RWPE1 (cell line): ENCODE measurements at regions not wholly inside any gene's neighbourhood (a gene's known extent, or its start where the extent isn't known, plus 50 kb on each side); places are given as distances from the start of the nearest gene placed in this dataset.
A peak's percentile ranks its signal among the peaks of the same experiment; 100 is the strongest.
"Not testable (repeated sequence)": the region's sequence is repeated elsewhere in the genome, so short reads cannot be mapped to it uniquely, and the experiment has no call there.

ENCODE experiments used
- CTCF ChIA-PET: fragments of 350-600 bp; sonication (Branson Sonifier 250); formaldehyde crosslinking; extraction: SDS; loops from one replicate; lab custom pipeline; 2021; lab: Yijun Ruan, JAX
- POLR2A ChIA-PET: fragments of 400-600 bp; formaldehyde crosslinking; extraction: SDS; loops from one replicate; lab custom pipeline; 2020; ENCODE audit warnings: antibody characterized with exemption; ENCODE audit not compliant: low non-redundant PET; lab: Yijun Ruan, JAX
- DNase-seq: peaks from one replicate; pipeline ENCODE4 v3.0.0; 2012; ENCODE audit warnings: low spot score
- H3K27ac ChIP-seq: fragments of 450-650 bp; 2 replicates; pipeline ENCODE4 v1.5.1; 2017
- CTCF ChIP-seq: fragments of 450-650 bp; conservative IDR thresholded peaks from 2 replicates; pipeline ENCODE4 v1.5.1; 2017; ENCODE audit warnings: low read depth, mild to moderate bottlenecking

GRCh38 chr6:115540077-115540869, 520.4 kb downstream of the FRK start:
- no peak for TF ChIP-seq CTCF
- DNase-seq = no peak
- ChIA-PET CTCF (no interaction called here), POLR2A (no interaction called here)
- H3K27ac ChIP-seq = no peak overlapping the region

- ChIA-PET POLR2A (no interaction called here), CTCF (no interaction called here)
- no peak overlapping the region for H3K27ac ChIP-seq
- DNase-seq = no peak
- no peak for TF ChIP-seq CTCF
These were observed 521.2 kb downstream of the FRK start for GRCh38 chr6:115539531-115539930.

GRCh38 chr6:115524821-115525220, 535.9 kb downstream of the FRK start:
- CTCF ChIA-PET = no interaction called here
- POLR2A ChIA-PET = no interaction called here

GRCh38 chr6:115521747-115522146, 538.9 kb downstream of the FRK start:
- H3K27ac ChIP-seq, CTCF ChIA-PET, POLR2A ChIA-PET, DNase-seq: not testable (repeated sequence)

More at GRCh38 chr6:115524821-115525220, 535.9 kb downstream of the FRK start:
- no peak overlapping the region for H3K27ac ChIP-seq
- no peak for TF ChIP-seq CTCF
- DNase-seq = no peak

GRCh38 chr6:115514656-115515055, 546.0 kb downstream of the FRK start:
- ChIA-PET POLR2A (no interaction called here), CTCF (interaction anchor here (0.6 kb wide), 1 partner anchor 483 kb away, joined by 3 read pairs; no protein-coding TSS in a partner anchor)
- H3K27ac ChIP-seq = no peak overlapping the region
- no peak for TF ChIP-seq CTCF
- peak; percentile 5 for DNase-seq

GRCh38 chr6:115512923-115513322, 547.8 kb downstream of the FRK start:
- DNase-seq = no peak
- ChIA-PET CTCF (no interaction called here), POLR2A (no interaction called here)
- TF ChIP-seq CTCF = no peak
- no peak overlapping the region for H3K27ac ChIP-seq

GRCh38 chr6:115511771-115512170, 548.9 kb downstream of the FRK start:
- ChIA-PET CTCF (no interaction called here), POLR2A (no interaction called here)
- H3K27ac ChIP-seq = no peak overlapping the region
- no peak for DNase-seq
- no peak for TF ChIP-seq CTCF

GRCh38 chr6:115502432-115502831, 558.3 kb downstream of the FRK start:
- POLR2A ChIA-PET, CTCF ChIA-PET, H3K27ac ChIP-seq, DNase-seq: not testable (repeated sequence)
